GM12878 (cell line): ENCODE measurements at regions not wholly inside any gene's neighbourhood (a gene's known extent, or its start where the extent isn't known, plus 50 kb on each side); places are given as distances from the start of the nearest gene placed in this dataset.

Experiments
- ATAC-seq: fragments of 200-7000 bp; cut with Tn5 transposase; 3 replicates; pipeline ENCODE4 v1.9.1; 2020; ENCODE audit warnings: mild to moderate bottlenecking, moderate library complexity
- BruUV-seq: library from RNA; stranded (reverse); fragments of 400-500 nt; replicated peaks from 2 replicates; lab custom pipeline; 2021; lab: Mats Ljungman, UMichigan
- CTCF ChIA-PET: fragments of 300-600 bp; sonication (Branson Sonifier 250); formaldehyde crosslinking; extraction: SDS; loops from one replicate; lab custom pipeline; 2021; ENCODE audit warnings: inconsistent platforms; lab: Yijun Ruan, JAX
- POLR2A ChIA-PET: fragments of 350-600 bp; formaldehyde crosslinking; extraction: SDS; loops from one replicate; lab custom pipeline; 2021; ENCODE audit warnings: inconsistent platforms; lab: Charles Lee
- RAD21 ChIA-PET: fragments of 300-600 bp; sonication (Branson Sonifier 250); formaldehyde crosslinking; loops from one replicate; lab custom pipeline; 2023; ENCODE audit warnings: antibody characterized with exemption; ENCODE audit not compliant: unreplicated experiment; lab: Charles Lee
- SMC1A ChIA-PET: fragments of 300-600 bp; sonication (Branson Sonifier 250); formaldehyde crosslinking; loops from one replicate; lab custom pipeline; 2023; ENCODE audit not compliant: unreplicated experiment, uncharacterized antibody; lab: Charles Lee
- DNase-seq: peaks from one replicate; pipeline ENCODE4 v3.0.0-alpha.2; 2011; ENCODE audit warnings: low read depth, low spot score
- FAIRE-seq: peaks from 3 replicates; lab custom pipeline; 2011; peaks lifted over from hg19 to GRCh38; lab: Jason Lieb, UNC
- H2AFZ ChIP-seq: 2 replicates; pipeline ENCODE4 v1.6.0; 2011; ENCODE audit warnings: low read depth, low read length, control low read depth; ENCODE audit not compliant: control insufficient read depth
- H3K27ac ChIP-seq: 2 replicates; pipeline ENCODE4 v1.5.1; 2011; ENCODE audit warnings: control low read depth; ENCODE audit not compliant: control insufficient read depth, insufficient read depth
- H3K27me3 ChIP-seq, 2 experiments: replicated peaks in 1 of 2; 2 replicates each; pipeline versions ENCODE4 v1.6.0 to v1.6.1; 2011; ENCODE audit warnings: low read length in 1 of 2; ENCODE audit not compliant: control insufficient read depth in 2 of 2, insufficient read depth in 2 of 2
- H3K36me3 ChIP-seq, 2 experiments: 2 replicates each; pipeline ENCODE4 v1.5.1; 2011; ENCODE audit warnings: low read length in 1 of 2; ENCODE audit not compliant: control insufficient read depth in 2 of 2, insufficient read depth in 2 of 2
- H3K4me1 ChIP-seq: 2 replicates; pipeline ENCODE4 v1.6.1; 2011; ENCODE audit warnings: mild to moderate bottlenecking, low read length, moderate library complexity, mixed read lengths; ENCODE audit not compliant: control insufficient read depth, insufficient read depth
- H3K4me2 ChIP-seq: 2 replicates; pipeline ENCODE4 v1.6.0; 2011; ENCODE audit warnings: control low read depth; ENCODE audit not compliant: control insufficient read depth, insufficient read depth
- H3K4me3 ChIP-seq: fragments of 200-600 bp; sonication (generic); 2 replicates; pipeline ENCODE4 v1.5.1; 2016
- H3K79me2 ChIP-seq: 2 replicates; pipeline ENCODE4 v1.6.0; 2011; ENCODE audit warnings: low read length; ENCODE audit not compliant: control insufficient read depth, insufficient read depth
- H3K9ac ChIP-seq: 2 replicates; pipeline ENCODE4 v1.8.0; 2011; ENCODE audit warnings: low read length, control low read depth, mixed read lengths; ENCODE audit not compliant: control insufficient read depth, insufficient read depth
- H3K9me3 ChIP-seq: replicated peaks from 3 replicates; pipeline ENCODE4 v1.5.1; 2011; ENCODE audit warnings: mild to moderate bottlenecking, low read length; ENCODE audit not compliant: control insufficient read depth, insufficient read depth
- H4K20me1 ChIP-seq: 2 replicates; pipeline ENCODE4 v1.6.0; 2011; ENCODE audit not compliant: control insufficient read depth, insufficient read depth
- CEBPB ChIP-seq, 2 experiments: fragments of 150-350 bp in 1 of 2; IDR thresholded peaks; 2 replicates each; pipeline ENCODE4 v1.6.1; 2012 to 2014; ENCODE audit warnings: low read depth in 2 of 2, low read length in 2 of 2, borderline replicate concordance in 1 of 2, inconsistent platforms in 1 of 2
- EP300 ChIP-seq, 2 experiments: fragments of 150-350 bp in 1 of 2; IDR thresholded peaks; 2 replicates each; pipeline ENCODE4 v1.6.1; 2011 to 2012; ENCODE audit warnings: low read depth in 2 of 2, low read length in 2 of 2, borderline replicate concordance in 1 of 2, improper control_type of control experiment in 1 of 2, inconsistent platforms in 1 of 2; ENCODE audit not compliant: control insufficient read depth in 1 of 2
- IKZF1 ChIP-seq: fragments of 450-650 bp; conservative IDR thresholded peaks from 2 replicates; pipeline ENCODE4 v1.6.1; 2017; ENCODE audit warnings: antibody characterized with exemption, mild to moderate bottlenecking
- IRF4 ChIP-seq: IDR thresholded peaks from 2 replicates; pipeline ENCODE4 v1.6.1; 2011; ENCODE audit warnings: low read depth, low read length
- POLR2AphosphoS2 ChIP-seq: IDR thresholded peaks from 2 replicates; pipeline ENCODE4 v1.6.1; 2011; ENCODE audit warnings: low read depth, mild to moderate bottlenecking, low read length, improper control_type of control experiment, moderate library complexity
- SMAD1 ChIP-seq: fragments of 450-650 bp; IDR thresholded peaks from 2 replicates; pipeline ENCODE4 v1.6.1; 2018; ENCODE audit warnings: mild to moderate bottlenecking, low read depth; ENCODE audit not compliant: partially characterized antibody
- WRNIP1 ChIP-seq: IDR thresholded peaks from 2 replicates; pipeline ENCODE4 v1.6.1; 2011; ENCODE audit warnings: low read depth, low read length, improper control_type of control experiment, borderline replicate concordance
- ZSCAN29 ChIP-seq: fragments of 450-650 bp; IDR thresholded peaks from 2 replicates; pipeline ENCODE4 v1.6.1; 2017; ENCODE audit warnings: mild to moderate bottlenecking, moderate library complexity
- whole genome bisulfite sequencing: methylation state at CpG from one replicate; pipeline ENCODE4 v1.1.6; 2016; ENCODE audit warnings: low lambda C conversion rate; ENCODE audit not compliant: insufficient replicate concordance, insufficient coverage; ENCODE audit errors: missing lambda C conversion rate; 5-methylcytosine and 5-hydroxymethylcytosine counted together
- in situ Hi-C: fragments of 300-500 bp; cut with MboI; formaldehyde crosslinking; loops from 9 replicates; pipeline ENCODE4 v1.14.3; 2018; ENCODE audit warnings: mixed read lengths
- intact Hi-C: fragments of 100-400 bp; cut with micrococcal nuclease; formaldehyde crosslinking; loops from one replicate; pipeline ENCODE4 v1.14.2; 2022; ENCODE audit not compliant: unreplicated experiment
- TF ChIP-seq, protein P1 (sequence below): fragments of 450-650 bp; IDR thresholded peaks from 2 replicates; pipeline ENCODE4 v1.6.1; 2016; ENCODE audit warnings: mild to moderate bottlenecking
- TF ChIP-seq, protein P2 (sequence below): fragments of 450-650 bp; IDR thresholded peaks from 2 replicates; pipeline ENCODE4 v1.6.1; 2017; ENCODE audit warnings: mild to moderate bottlenecking, moderate library complexity

DNA sequence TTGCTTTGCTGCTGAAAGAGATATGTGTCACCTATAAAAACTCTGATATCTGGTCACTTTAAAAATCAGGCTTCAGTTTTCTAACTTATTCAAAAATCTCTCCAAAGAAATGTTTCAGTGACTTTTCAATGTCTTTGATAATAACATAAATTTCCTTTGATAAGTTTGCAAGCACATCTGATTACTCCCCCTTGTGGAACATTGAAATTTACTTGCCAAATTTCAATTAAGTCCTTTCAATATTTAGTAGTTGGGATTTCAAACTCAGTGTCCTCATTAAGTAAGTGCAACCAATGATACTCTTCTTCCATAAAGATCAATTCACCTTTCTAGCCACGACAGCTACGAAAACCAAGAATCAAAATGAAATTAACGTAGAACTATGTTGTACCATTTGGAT lies 151.3 kb upstream of the FAM47C start:
- POLR2A ChIA-PET: no interaction called here
- no peak overlapping the region for H3K27ac ChIP-seq
- H3K4me1 ChIP-seq: no peaks in the 10 kb centered on the region
- no peaks in the 10 kb centered on the region for H3K79me2 ChIP-seq
- FAIRE-seq: no peak
- RAD21 ChIA-PET: no interaction called here
- no peaks in the 10 kb centered on the region for H4K20me1 ChIP-seq
- no peak overlapping the region for H3K4me2 ChIP-seq
- in situ Hi-C loops: loop anchor here (25.0 kb wide), 1 partner anchor 1470 kb away; no protein-coding TSS in a partner anchor
- no peaks in the 10 kb centered on the region for H3K36me3 ChIP-seq
- intact Hi-C loops: no loop called here
- no peak for TF ChIP-seq CEBPB (IDR thresholded peaks at IDR 0.05; ENCODE audit: borderline replicate concordance in 1 of 2, low read depth in 2 of 2, low read length in 2 of 2)
- no peak for TF ChIP-seq IRF4
- TF ChIP-seq EP300 (IDR thresholded peaks at IDR 0.05; ENCODE audit: borderline replicate concordance in 1 of 2, control insufficient read depth in 1 of 2, low read depth in 2 of 2, low read length in 2 of 2): no peak
- TF ChIP-seq, protein P1, sequence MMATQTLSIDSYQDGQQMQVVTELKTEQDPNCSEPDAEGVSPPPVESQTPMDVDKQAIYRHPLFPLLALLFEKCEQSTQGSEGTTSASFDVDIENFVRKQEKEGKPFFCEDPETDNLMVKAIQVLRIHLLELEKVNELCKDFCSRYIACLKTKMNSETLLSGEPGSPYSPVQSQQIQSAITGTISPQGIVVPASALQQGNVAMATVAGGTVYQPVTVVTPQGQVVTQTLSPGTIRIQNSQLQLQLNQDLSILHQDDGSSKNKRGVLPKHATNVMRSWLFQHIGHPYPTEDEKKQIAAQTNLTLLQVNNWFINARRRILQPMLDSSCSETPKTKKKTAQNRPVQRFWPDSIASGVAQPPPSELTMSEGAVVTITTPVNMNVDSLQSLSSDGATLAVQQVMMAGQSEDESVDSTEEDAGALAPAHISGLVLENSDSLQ: no peak
- no peak for TF ChIP-seq SMAD1
- TF ChIP-seq WRNIP1: no peak
- no peak for TF ChIP-seq IKZF1
- no peak for TF ChIP-seq POLR2AphosphoS2
- no peak for TF ChIP-seq ZSCAN29
- TF ChIP-seq, protein P2, sequence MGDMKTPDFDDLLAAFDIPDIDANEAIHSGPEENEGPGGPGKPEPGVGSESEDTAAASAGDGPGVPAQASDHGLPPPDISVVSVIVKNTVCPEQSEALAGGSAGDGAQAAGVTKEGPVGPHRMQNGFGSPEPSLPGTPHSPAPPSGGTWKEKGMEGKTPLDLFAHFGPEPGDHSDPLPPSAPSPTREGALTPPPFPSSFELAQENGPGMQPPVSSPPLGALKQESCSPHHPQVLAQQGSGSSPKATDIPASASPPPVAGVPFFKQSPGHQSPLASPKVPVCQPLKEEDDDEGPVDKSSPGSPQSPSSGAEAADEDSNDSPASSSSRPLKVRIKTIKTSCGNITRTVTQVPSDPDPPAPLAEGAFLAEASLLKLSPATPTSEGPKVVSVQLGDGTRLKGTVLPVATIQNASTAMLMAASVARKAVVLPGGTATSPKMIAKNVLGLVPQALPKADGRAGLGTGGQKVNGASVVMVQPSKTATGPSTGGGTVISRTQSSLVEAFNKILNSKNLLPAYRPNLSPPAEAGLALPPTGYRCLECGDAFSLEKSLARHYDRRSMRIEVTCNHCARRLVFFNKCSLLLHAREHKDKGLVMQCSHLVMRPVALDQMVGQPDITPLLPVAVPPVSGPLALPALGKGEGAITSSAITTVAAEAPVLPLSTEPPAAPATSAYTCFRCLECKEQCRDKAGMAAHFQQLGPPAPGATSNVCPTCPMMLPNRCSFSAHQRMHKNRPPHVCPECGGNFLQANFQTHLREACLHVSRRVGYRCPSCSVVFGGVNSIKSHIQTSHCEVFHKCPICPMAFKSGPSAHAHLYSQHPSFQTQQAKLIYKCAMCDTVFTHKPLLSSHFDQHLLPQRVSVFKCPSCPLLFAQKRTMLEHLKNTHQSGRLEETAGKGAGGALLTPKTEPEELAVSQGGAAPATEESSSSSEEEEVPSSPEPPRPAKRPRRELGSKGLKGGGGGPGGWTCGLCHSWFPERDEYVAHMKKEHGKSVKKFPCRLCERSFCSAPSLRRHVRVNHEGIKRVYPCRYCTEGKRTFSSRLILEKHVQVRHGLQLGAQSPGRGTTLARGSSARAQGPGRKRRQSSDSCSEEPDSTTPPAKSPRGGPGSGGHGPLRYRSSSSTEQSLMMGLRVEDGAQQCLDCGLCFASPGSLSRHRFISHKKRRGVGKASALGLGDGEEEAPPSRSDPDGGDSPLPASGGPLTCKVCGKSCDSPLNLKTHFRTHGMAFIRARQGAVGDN: no peak
- TF ChIP-seq, all 136 proteins: peak for 0
- Histone ChIP-seq H3K9ac (no peak overlapping the region), H3K4me3 (no peak overlapping the region), H3K27me3 (no peaks in the 10 kb centered on the region), H2AFZ (no peak overlapping the region), H3K9me3 (no peaks in the 10 kb centered on the region)
- ChIA-PET CTCF (no interaction called here), SMC1A (interaction anchor here (1.0 kb wide), 1 partner anchor 14 kb away, joined by 3 read pairs; no protein-coding TSS in a partner anchor)
- ATAC-seq (no peak), DNase-seq (no peak)
- 6% methylated on average over 3 of the region's 3 CpGs for WGBS
- BruUV-seq: no TSS peak
